ENCODE measurements at regions not wholly inside any gene's neighbourhood (a gene's known extent, or its start where the extent isn't known, plus 50 kb on each side); places are given as distances from the start of the nearest gene placed in this dataset.
"Not testable (repeated sequence)": the region's sequence is repeated elsewhere in the genome, so short reads cannot be mapped to it uniquely, and the experiment has no call there.

- Mint-ChIP-seq H3K36me3 (peaks cover 0 to 25% (median 0%) of the 10 kb centered on the region in 3 donors), H3K4me1 (no peaks in the 10 kb centered on the region), H3K9me3 (peaks cover 0 to 36% (median 12%) of the 10 kb centered on the region in 9 donors), H3K27me3 (peaks cover 3 to 36% (median 10%) of the 10 kb centered on the region in 5 donors), H3K27ac (no peak overlapping the region), H3K4me3 (no peak overlapping the region)
- DNase-seq (no peak), ATAC-seq (no peak)
- POLR2A ChIA-PET: no interaction called here
Measured at GRCh38 chr4:75422998-75423397, 91.2 kb downstream of the RCHY1 start.

- peaks cover 0 to 9% (median 0%) of the 10 kb centered on the region in 3 donors for H3K36me3 Mint-ChIP-seq
- ATAC-seq (no peak), DNase-seq (no peak)
- H3K27ac Mint-ChIP-seq: no peak overlapping the region
- peaks cover 0 to 7% (median 0%) of the 10 kb centered on the region in 5 donors for H3K27me3 Mint-ChIP-seq
- peaks cover 0 to 47% (median 17%) of the 10 kb centered on the region in 9 donors for H3K9me3 Mint-ChIP-seq
- POLR2A ChIA-PET: no interaction called here
- no peak overlapping the region for H3K4me3 Mint-ChIP-seq
- no peaks in the 10 kb centered on the region for H3K4me1 Mint-ChIP-seq
Measured at GRCh38 chr4:75412746-75413145, 101.5 kb downstream of the RCHY1 start.

- Mint-ChIP-seq H3K4me1 (no peaks in the 10 kb centered on the region), H3K9me3 (peaks cover 0 to 14% (median 0%) of the 10 kb centered on the region in 9 donors), H3K27me3 (peaks cover 8 to 54% (median 14%) of the 10 kb centered on the region in 5 donors), H3K36me3 (peaks cover 0 to 5% (median 0%) of the 10 kb centered on the region in 3 donors), H3K4me3 (no peak overlapping the region), H3K27ac (no peak overlapping the region)
- DNase-seq (no peak), ATAC-seq (no peak)
- POLR2A ChIA-PET: no interaction called here
Measured at GRCh38 chr4:75398501-75398900, 115.7 kb downstream of the RCHY1 start.

GRCh38 chr4:75391489-75392166 lies 122.6 kb downstream of the RCHY1 start:
- POLR2A ChIA-PET: no interaction called here
- H3K27ac Mint-ChIP-seq: no peak overlapping the region

GRCh38 chr4:75386426-75386825 lies 127.8 kb downstream of the RCHY1 start:
- H3K4me3 Mint-ChIP-seq, H3K27me3 Mint-ChIP-seq, POLR2A ChIA-PET, H3K27ac Mint-ChIP-seq, H3K36me3 Mint-ChIP-seq, ATAC-seq, DNase-seq, H3K4me1 Mint-ChIP-seq: not testable (repeated sequence)
- H3K9me3 Mint-ChIP-seq: peaks cover 2 to 19% (median 11%) of the 10 kb centered on the region in 9 donors

More at GRCh38 chr4:75391489-75392166, 122.6 kb downstream of the RCHY1 start:
- no peaks in the 10 kb centered on the region for H3K4me1 Mint-ChIP-seq
- no peaks in the 10 kb centered on the region for H3K36me3 Mint-ChIP-seq
- no peak overlapping the region for H3K4me3 Mint-ChIP-seq
- peaks cover 7 to 42% (median 11%) of the 10 kb centered on the region in 5 donors for H3K27me3 Mint-ChIP-seq
- DNase-seq: no peak
- no peak for ATAC-seq
- H3K9me3 Mint-ChIP-seq: peaks cover 0 to 13% (median 5%) of the 10 kb centered on the region in 9 donors

- H3K27ac Mint-ChIP-seq: no peak overlapping the region
- no peaks in the 10 kb centered on the region for H3K4me1 Mint-ChIP-seq
- no peaks in the 10 kb centered on the region for H3K27me3 Mint-ChIP-seq
- POLR2A ChIA-PET: no interaction called here
- H3K36me3 Mint-ChIP-seq: peaks cover 0 to 4% (median 0%) of the 10 kb centered on the region in 3 donors
- no peak for ATAC-seq
- peaks cover 4 to 25% (median 16%) of the 10 kb centered on the region in 9 donors for H3K9me3 Mint-ChIP-seq
- no peak overlapping the region for H3K4me3 Mint-ChIP-seq
- no peak for DNase-seq
Measured at GRCh38 chr4:75385106-75385505, 129.1 kb downstream of the RCHY1 start.

GRCh38 chr4:75376543-75376942 lies 137.7 kb downstream of the RCHY1 start:
- no peaks in the 10 kb centered on the region for H3K4me1 Mint-ChIP-seq
- no peak for ATAC-seq
- H3K27ac Mint-ChIP-seq: no peak overlapping the region
- peaks cover 0 to 5% (median 0%) of the 10 kb centered on the region in 3 donors for H3K36me3 Mint-ChIP-seq
- H3K9me3 Mint-ChIP-seq: peaks cover 0 to 24% (median 11%) of the 10 kb centered on the region in 9 donors
- peaks cover 7 to 24% (median 16%) of the 10 kb centered on the region in 5 donors for H3K27me3 Mint-ChIP-seq
- no peak overlapping the region for H3K4me3 Mint-ChIP-seq
- POLR2A ChIA-PET: no interaction called here
- DNase-seq: no peak

GRCh38 chr4:75371915-75372314 lies 142.3 kb downstream of the RCHY1 start:
- POLR2A ChIA-PET: no interaction called here
- Mint-ChIP-seq H3K27ac (no peak overlapping the region), H3K4me3 (no peak overlapping the region), H3K36me3 (no peaks in the 10 kb centered on the region), H3K9me3 (peaks cover 0 to 9% (median 0%) of the 10 kb centered on the region in 9 donors), H3K27me3 (peaks cover 6 to 39% (median 8%) of the 10 kb centered on the region in 5 donors), H3K4me1 (no peaks in the 10 kb centered on the region)
- DNase-seq: no peak
- no peak for ATAC-seq

- no peaks in the 10 kb centered on the region for H3K36me3 Mint-ChIP-seq
- DNase-seq (no peak), ATAC-seq (no peak)
- peaks cover 2 to 28% (median 2%) of the 10 kb centered on the region in 5 donors for H3K27me3 Mint-ChIP-seq
- H3K9me3 Mint-ChIP-seq: peaks cover 0 to 9% (median 0%) of the 10 kb centered on the region in 9 donors
- H3K4me1 Mint-ChIP-seq: no peaks in the 10 kb centered on the region
- POLR2A ChIA-PET: no interaction called here
- no peak overlapping the region for H3K27ac Mint-ChIP-seq
- H3K4me3 Mint-ChIP-seq: no peak overlapping the region
Measured at GRCh38 chr4:75370576-75370975, 143.6 kb downstream of the RCHY1 start.

GRCh38 chr4:75345423-75345822 lies 168.8 kb downstream of the RCHY1 start:
- Mint-ChIP-seq H3K36me3 (no peaks in the 10 kb centered on the region), H3K27me3 (peaks cover 0 to 9% (median 1%) of the 10 kb centered on the region in 5 donors), H3K9me3 (peaks cover 0 to 10% (median 0%) of the 10 kb centered on the region in 9 donors), H3K4me3 (no peak overlapping the region), H3K4me1 (peaks cover 0 to 2% (median 0%) of the 10 kb centered on the region in 4 donors), H3K27ac (no peak overlapping the region)
- POLR2A ChIA-PET: no interaction called here
- ATAC-seq (no peak), DNase-seq (no peak)

GRCh38 chr4:75344915-75345314 lies 169.3 kb downstream of the RCHY1 start:
- Mint-ChIP-seq H3K27me3 (peaks cover 0 to 9% (median 1%) of the 10 kb centered on the region in 5 donors), H3K4me1 (peaks cover 0 to 1% (median 0%) of the 10 kb centered on the region in 4 donors), H3K27ac (no peak overlapping the region), H3K9me3 (peaks cover 0 to 8% (median 0%) of the 10 kb centered on the region in 9 donors), H3K4me3 (no peak overlapping the region), H3K36me3 (no peaks in the 10 kb centered on the region)
- POLR2A ChIA-PET: no interaction called here
- ATAC-seq (no peak), DNase-seq (no peak)

GRCh38 chr4:75343333-75343732 lies 170.9 kb downstream of the RCHY1 start:
- Mint-ChIP-seq H3K27ac (no peak overlapping the region), H3K4me1 (no peaks in the 10 kb centered on the region), H3K4me3 (no peak overlapping the region), H3K27me3 (peaks cover 0 to 9% (median 1%) of the 10 kb centered on the region in 5 donors), H3K9me3 (peaks cover 0 to 8% (median 0%) of the 10 kb centered on the region in 9 donors), H3K36me3 (no peaks in the 10 kb centered on the region)
- POLR2A ChIA-PET: no interaction called here
- ATAC-seq (no peak), DNase-seq (no peak)

- POLR2A ChIA-PET: no interaction called here
- Mint-ChIP-seq H3K4me3 (no peak overlapping the region), H3K27ac (no peak overlapping the region), H3K36me3 (no peaks in the 10 kb centered on the region), H3K4me1 (no peaks in the 10 kb centered on the region), H3K27me3 (peaks cover 0 to 9% (median 0%) of the 10 kb centered on the region in 5 donors), H3K9me3 (peaks cover 0 to 11% (median 6%) of the 10 kb centered on the region in 9 donors)
- no peak for DNase-seq
- ATAC-seq: no peak
Measured at GRCh38 chr4:75340561-75340960, 173.6 kb downstream of the RCHY1 start.

Data from naive thymus-derived CD8-positive, alpha-beta T cell (primary cell).